ENCODE measurements at regions not wholly inside any gene's neighbourhood (a gene's known extent, or its start where the extent isn't known, plus 50 kb on each side); places are given as distances from the start of the nearest gene placed in this dataset.

- no peak overlapping the region for H3K27ac ChIP-seq (ENCODE audit: low read depth in 1 of 2, low read length in 2 of 2)
- peaks cover 0 to 2% (median 0%) of the 10 kb centered on the region in 4 donors for H3K27me3 ChIP-seq (ENCODE audit: control insufficient read depth in 4 of 4, insufficient read depth in 4 of 4, low read length in 3 of 4)
- no peaks in the 10 kb centered on the region for H3K36me3 ChIP-seq (ENCODE audit: control insufficient read depth in 4 of 4, insufficient read depth in 3 of 4, low read depth in 1 of 4, low read length in 3 of 4)
- DNase-seq (ENCODE audit: low spot score) = no peak
- WGBS = 84% methylated on average over 9 of the region's 9 CpGs
- peaks cover 0 to under 1% (median 0%) of the 10 kb centered on the region in 4 donors for H3K9me3 ChIP-seq (ENCODE audit: control insufficient read depth in 4 of 4, low read length in 3 of 4)
- no peak overlapping the region for H3K9ac ChIP-seq (ENCODE audit: low read depth in 1 of 2, low read length in 2 of 2)
- no peak for TF ChIP-seq TAF1 (conservative IDR thresholded peaks at IDR 0.05)
- no peak for TF ChIP-seq YY1 (IDR thresholded peaks at IDR 0.05)
- TF ChIP-seq CTCF (IDR thresholded peaks at IDR 0.05; ENCODE audit: low read depth, low read length, missing input control) = no peak
- TF ChIP-seq EGR1 (IDR thresholded peaks at IDR 0.05; ENCODE audit: low read depth in 2 of 2) = no peak
- TF ChIP-seq REST (IDR thresholded peaks at IDR 0.05) = no peak
- no peak for TF ChIP-seq JUND (IDR thresholded peaks at IDR 0.05)
- no peak for TF ChIP-seq HNF4A (conservative IDR thresholded peaks at IDR 0.05)
- no peak for TF ChIP-seq SP1 (IDR thresholded peaks at IDR 0.05)
- no peak for TF ChIP-seq ZBTB33 (IDR thresholded peaks at IDR 0.05)
- TF ChIP-seq FOXA1 (IDR thresholded peaks at IDR 0.05) = no peak
- no peak for TF ChIP-seq ATF3 (IDR thresholded peaks at IDR 0.05)
- TF ChIP-seq HNF4G (IDR thresholded peaks at IDR 0.05) = no peak
- TF ChIP-seq MAX (IDR thresholded peaks at IDR 0.05) = no peak
- no peak for TF ChIP-seq RAD21 (IDR thresholded peaks at IDR 0.05)
- no peak for TF ChIP-seq NR2F2 (IDR thresholded peaks at IDR 0.05)
- TF ChIP-seq RXRA (IDR thresholded peaks at IDR 0.05) = no peak
- TF ChIP-seq FOXA2 (IDR thresholded peaks at IDR 0.05) = no peak
- H3K4me1 ChIP-seq (ENCODE audit: control insufficient read depth in 4 of 4, insufficient read depth in 4 of 4, low read length in 3 of 4) = no peaks in the 10 kb centered on the region
- H3K4me3 ChIP-seq (ENCODE audit: low read depth in 1 of 3, low read length in 3 of 3) = no peak overlapping the region
These were observed 514.8 kb downstream of the TNS3 start for GRCh38 chr7:47066976-47067614.

Measured in liver (tissue), 8 donors.